Ovary (tissue), 7 donors: ENCODE measurements at regions not wholly inside any gene's neighbourhood (a gene's known extent, or its start where the extent isn't known, plus 50 kb on each side); places are given as distances from the start of the nearest gene placed in this dataset.

Experiments used
- DNase-seq, 5 donors: peaks; one replicate each; pipeline ENCODE4 v3.0.0-alpha.2; 2019 to 2020
- H3K27ac ChIP-seq, 2 donors: fragments of 200-600 bp; one replicate each; pipeline versions ENCODE4 v1.5.1 to v1.8.0; 2019 to 2022
- H3K27me3 ChIP-seq: fragments of 200-600 bp; one replicate; pipeline ENCODE4 v1.8.0; 2022
- H3K36me3 ChIP-seq: fragments of 200-600 bp; sonication (generic); one replicate; pipeline ENCODE4 v1.5.1; 2019
- H3K4me1 ChIP-seq: one replicate; pipeline ENCODE4 v1.8.1; 2013; ENCODE audit warnings: mild to moderate bottlenecking, moderate library complexity; ENCODE audit not compliant: insufficient read depth
- H3K4me3 ChIP-seq: fragments of 200-600 bp; sonication (generic); one replicate; pipeline ENCODE4 v1.5.1; 2017
- H3K9me3 ChIP-seq, 2 donors: fragments of 200-600 bp in 1 of 2; sonication (generic) in 1 of 2; one replicate each; pipeline versions ENCODE4 v1.5.1 to v1.8.1; 2013 to 2019; ENCODE audit warnings: mild to moderate bottlenecking in 1 of 2, moderate library complexity in 1 of 2
- EP300 ChIP-seq: sonication (generic); formaldehyde crosslinking; IDR thresholded peaks from one replicate; pipeline ENCODE4 v1.6.1; 2017; ENCODE audit warnings: antibody characterized with exemption
- POLR2A ChIP-seq: fragments of 450-650 bp; IDR thresholded peaks from one replicate; pipeline ENCODE4 v1.6.1; 2017; ENCODE audit warnings: antibody characterized with exemption, mild to moderate bottlenecking, moderate library complexity
- WGBS, 3 donors: extraction: QIAGEN DNeasy Blood & Tissue Kit in 1 of 3; methylation state at CpG; one replicate each; pipeline versions ENCODE4 v1.1.5 to v1.1.7; 2013 to 2017; 5-methylcytosine and 5-hydroxymethylcytosine counted together
- intact Hi-C, 4 donors: fragments of 100-400 bp; cut with DNase I; formaldehyde crosslinking; loops; one replicate each; pipeline versions ENCODE4 v1.11.0 to v1.15.1; 2022 to 2023
- TF ChIP-seq, protein P1 (sequence below), 3 donors: fragments of 450-650 bp in 2 of 3; fragments of 200-600 bp in 1 of 3; IDR thresholded peaks; one replicate each; pipeline versions ENCODE4 v1.5.1 to v1.8.0; 2016 to 2022; ENCODE audit warnings: antibody characterized with exemption in 3 of 3, mild to moderate bottlenecking in 1 of 3
- donor health status: DM: no; HTN: no; CAD: no; lungs with moderate emphysema.
- donor health status: DM: no; HTN: no; CAD: no.
- donor health status: Bipolar disorder and iron deficiency.
- donor health status: DM: no; HTN: no; CAD: no.
- donor health status: DM: yes; HTN: yes; CAD: no.

- 64 to 73% (median 69%) methylated on average over 16 to 22 of the region's 22 CpGs for WGBS, 3 donors
- intact Hi-C loops = loop anchor here in 1 of 4 donors (5.0 kb wide), 1 partner anchor 1122 kb away; no protein-coding TSS in a partner anchor
- H3K4me3 ChIP-seq = no peak overlapping the region
- no peak for DNase-seq
- no peak overlapping the region for H3K27ac ChIP-seq
- H3K36me3 ChIP-seq = no peaks in the 10 kb centered on the region
- TF ChIP-seq EP300 (no peak), POLR2A (no peak)
- TF ChIP-seq, protein P1, sequence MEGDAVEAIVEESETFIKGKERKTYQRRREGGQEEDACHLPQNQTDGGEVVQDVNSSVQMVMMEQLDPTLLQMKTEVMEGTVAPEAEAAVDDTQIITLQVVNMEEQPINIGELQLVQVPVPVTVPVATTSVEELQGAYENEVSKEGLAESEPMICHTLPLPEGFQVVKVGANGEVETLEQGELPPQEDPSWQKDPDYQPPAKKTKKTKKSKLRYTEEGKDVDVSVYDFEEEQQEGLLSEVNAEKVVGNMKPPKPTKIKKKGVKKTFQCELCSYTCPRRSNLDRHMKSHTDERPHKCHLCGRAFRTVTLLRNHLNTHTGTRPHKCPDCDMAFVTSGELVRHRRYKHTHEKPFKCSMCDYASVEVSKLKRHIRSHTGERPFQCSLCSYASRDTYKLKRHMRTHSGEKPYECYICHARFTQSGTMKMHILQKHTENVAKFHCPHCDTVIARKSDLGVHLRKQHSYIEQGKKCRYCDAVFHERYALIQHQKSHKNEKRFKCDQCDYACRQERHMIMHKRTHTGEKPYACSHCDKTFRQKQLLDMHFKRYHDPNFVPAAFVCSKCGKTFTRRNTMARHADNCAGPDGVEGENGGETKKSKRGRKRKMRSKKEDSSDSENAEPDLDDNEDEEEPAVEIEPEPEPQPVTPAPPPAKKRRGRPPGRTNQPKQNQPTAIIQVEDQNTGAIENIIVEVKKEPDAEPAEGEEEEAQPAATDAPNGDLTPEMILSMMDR (IDR thresholded peaks at IDR 0.05) = no peak
- no peaks in the 10 kb centered on the region for H3K9me3 ChIP-seq
- no peaks in the 10 kb centered on the region for H3K4me1 ChIP-seq
- H3K27me3 ChIP-seq = no peaks in the 10 kb centered on the region
Observed at GRCh38 chr20:63119963-63120807, 95.7 kb downstream of the YTHDF1 start.

GRCh38 chr20:63119121-63119962 is 96.6 kb downstream of the YTHDF1 start:
- Histone ChIP-seq H3K4me3 (no peak overlapping the region), H3K27me3 (no peaks in the 10 kb centered on the region), H3K36me3 (no peaks in the 10 kb centered on the region), H3K4me1 (no peaks in the 10 kb centered on the region), H3K27ac (no peak overlapping the region), H3K9me3 (no peaks in the 10 kb centered on the region)
- intact Hi-C loops = loop anchor here in 1 of 4 donors (5.0 kb wide), 1 partner anchor 1123 kb away; no protein-coding TSS in a partner anchor
- WGBS, 3 donors = 36 to 46% (median 43%) methylated on average over 23 of the region's 23 CpGs
- no peak for TF ChIP-seq POLR2A
- DNase-seq = no peak

GRCh38 chr20:63118303-63119120 is 97.4 kb downstream of the YTHDF1 start:
- WGBS, 3 donors = 75 to 77% (median 76%) methylated on average over 38 of the region's 38 CpGs
- DNase-seq = no peak
- H3K4me3 ChIP-seq = no peak overlapping the region
- H3K27ac ChIP-seq = no peak overlapping the region
- H3K4me1 ChIP-seq = no peaks in the 10 kb centered on the region
- H3K9me3 ChIP-seq = no peaks in the 10 kb centered on the region
- no peaks in the 10 kb centered on the region for H3K36me3 ChIP-seq
- intact Hi-C loops = loop anchor here in 1 of 4 donors (5.0 kb wide), 1 partner anchor 1124 kb away; no protein-coding TSS in a partner anchor
- TF ChIP-seq POLR2A (no peak), EP300 (no peak)
- TF ChIP-seq, protein P1 (IDR thresholded peaks at IDR 0.05) = no peak
- H3K27me3 ChIP-seq = no peaks in the 10 kb centered on the region

GRCh38 chr20:63117661-63118302 is 98.1 kb downstream of the YTHDF1 start:
- 73 to 78% (median 78%) methylated on average over 25 of the region's 25 CpGs for WGBS, 3 donors
- intact Hi-C loops = loop anchor here in 1 of 4 donors (5.0 kb wide), 1 partner anchor 1125 kb away; no protein-coding TSS in a partner anchor
- Histone ChIP-seq H3K4me3 (no peak overlapping the region), H3K9me3 (no peaks in the 10 kb centered on the region), H3K36me3 (no peaks in the 10 kb centered on the region), H3K27me3 (no peaks in the 10 kb centered on the region), H3K4me1 (no peaks in the 10 kb centered on the region), H3K27ac (no peak overlapping the region)
- DNase-seq = no peak
- no peak for TF ChIP-seq POLR2A
- TF ChIP-seq, protein P1 (IDR thresholded peaks at IDR 0.05) = no peak
- no peak for TF ChIP-seq EP300
